Stimulated activated CD8-positive, alpha-beta memory T cell treated with anti-CD3 and anti-CD28 coated beads, Interleukin-15, amount 100 ng/mL, for 1 hour (primary cell): ENCODE measurements at regions not wholly inside any gene's neighbourhood (a gene's known extent, or its start where the extent isn't known, plus 50 kb on each side); places are given as distances from the start of the nearest gene placed in this dataset.

Experiments
- DNase-seq: peaks from one replicate; pipeline ENCODE4 v3.0.0-alpha.2; 2020; ENCODE audit warnings: low read depth

- no peak for DNase-seq
Measured at GRCh38 chr7:38002689-38003088, 82.2 kb downstream of the EPDR1 start.

- DNase-seq = no peak
Measured at GRCh38 chr7:38006559-38006958, 86.1 kb downstream of the EPDR1 start.

DNA sequence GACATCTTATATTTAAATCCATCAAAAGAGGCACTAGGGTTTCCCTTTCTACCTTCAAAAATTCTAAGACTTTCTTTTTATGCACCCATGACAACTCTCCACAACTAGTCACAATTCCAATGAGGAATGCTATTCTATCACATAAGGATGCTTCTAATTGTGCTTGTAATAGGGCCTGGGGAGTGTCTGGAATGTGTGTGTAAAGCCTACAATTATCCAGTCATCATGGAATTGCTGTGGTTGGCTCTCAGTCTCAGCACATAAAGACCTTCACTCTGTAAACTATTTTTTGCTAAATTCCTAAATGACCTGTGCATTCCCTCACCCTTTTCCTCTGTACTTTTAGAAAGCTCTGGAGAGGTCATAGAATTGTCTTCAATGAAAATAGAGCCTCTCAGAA lies 86.7 kb downstream of the EPDR1 start:
- no peak for DNase-seq

DNA sequence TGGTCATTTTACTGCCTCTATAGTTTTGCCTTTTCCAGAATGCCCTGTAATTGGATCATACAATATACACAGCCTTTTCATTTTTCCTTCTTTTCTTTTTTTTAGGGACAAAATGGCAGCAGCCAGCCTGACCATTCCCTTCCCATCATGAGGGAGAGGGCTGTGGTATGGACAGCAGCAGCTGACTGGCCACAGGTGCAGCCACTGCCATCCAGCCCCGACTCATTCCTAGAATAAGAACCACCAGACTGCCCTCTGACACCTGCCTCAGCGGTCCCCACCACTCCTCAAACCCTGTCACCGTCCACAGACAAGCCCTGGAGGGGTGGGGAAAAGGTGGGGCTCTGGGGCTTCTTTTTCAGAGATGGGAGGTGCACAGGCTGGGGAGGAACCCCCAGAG lies 92.8 kb downstream of the EPDR1 start:
- no peak for DNase-seq

DNA sequence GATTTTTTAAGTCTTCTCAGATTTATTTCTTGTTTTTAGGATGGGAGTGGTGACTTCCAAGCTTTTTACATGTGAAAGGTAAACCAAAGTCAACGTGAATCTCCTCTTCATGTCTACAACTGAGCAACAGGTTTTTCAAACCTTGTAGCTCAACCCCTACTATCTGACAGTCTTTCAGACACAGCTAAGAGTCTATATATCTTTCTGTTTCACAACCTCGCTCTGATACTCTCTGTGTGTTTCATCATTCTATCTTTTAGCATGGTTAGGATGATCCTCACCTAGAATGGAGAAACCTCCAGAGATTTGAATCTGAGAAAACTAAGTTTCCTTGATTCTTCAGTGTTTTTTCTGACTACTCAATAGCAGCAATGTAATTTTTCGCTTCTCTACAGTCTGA lies 96.1 kb downstream of the EPDR1 start:
- DNase-seq = no peak

DNA sequence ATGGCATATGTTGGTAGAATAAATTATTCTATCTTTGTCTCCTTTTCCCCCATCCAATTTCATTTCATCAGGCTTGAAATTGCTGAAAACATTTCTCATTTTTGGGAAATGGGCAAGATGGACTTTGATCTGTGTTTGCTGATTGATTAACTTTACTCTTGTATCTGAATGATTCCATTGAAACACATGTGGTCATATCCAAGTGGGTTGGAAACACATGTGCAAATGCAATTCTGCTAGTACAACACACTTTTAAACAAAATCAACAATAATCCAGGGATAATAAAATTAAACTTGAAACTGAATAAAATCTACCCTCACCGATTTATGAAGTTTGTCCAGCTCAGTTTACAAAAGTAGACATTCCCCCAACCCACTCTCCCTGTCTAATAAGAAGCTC lies 96.9 kb downstream of the EPDR1 start:
- DNase-seq = no peak

GRCh38 chr7:38020121-38020785 lies 99.8 kb downstream of the EPDR1 start:
- DNase-seq = no peak

DNA sequence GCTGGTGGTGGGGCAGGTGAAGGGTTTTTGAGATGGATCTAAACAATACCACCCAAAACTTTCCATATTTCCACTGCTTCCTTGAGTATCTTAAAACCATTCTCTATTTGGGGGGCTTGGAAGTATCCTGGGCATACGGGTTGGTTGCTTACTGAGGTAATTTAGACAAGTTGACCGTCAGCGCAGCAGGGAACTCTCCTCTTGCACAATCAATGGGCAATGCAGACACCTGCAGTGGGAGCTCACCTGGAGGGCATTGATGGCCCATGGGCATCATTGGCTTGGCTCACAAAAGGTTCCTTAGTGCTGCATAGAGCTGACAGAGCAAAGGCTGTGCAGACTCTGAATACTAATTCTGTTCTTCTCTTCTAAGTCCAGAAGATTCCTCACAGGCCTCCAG lies 101.5 kb downstream of the EPDR1 start:
- no peak for DNase-seq

DNA sequence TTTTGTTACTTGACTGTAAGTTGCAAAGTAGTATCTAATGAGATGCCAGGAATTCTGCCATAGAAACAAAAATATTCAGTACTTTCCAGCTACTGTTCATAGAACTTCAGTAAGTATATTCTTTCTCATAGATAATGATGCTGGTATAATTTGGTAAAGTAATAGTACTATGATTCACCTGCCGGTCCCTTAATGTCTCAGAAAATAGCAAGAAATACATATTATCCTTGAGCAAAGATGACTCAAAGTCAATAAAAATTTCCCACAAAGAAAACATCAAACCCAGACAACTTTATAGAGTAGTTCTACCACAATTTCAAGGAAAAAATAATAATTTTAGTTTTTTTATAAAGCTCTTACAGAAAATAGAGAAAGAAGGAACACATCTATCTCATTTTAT lies 105.4 kb downstream of the EPDR1 start:
- no peak for DNase-seq

GRCh38 chr7:38027884-38028455 lies 107.5 kb downstream of the EPDR1 start:
- no peak for DNase-seq

DNA sequence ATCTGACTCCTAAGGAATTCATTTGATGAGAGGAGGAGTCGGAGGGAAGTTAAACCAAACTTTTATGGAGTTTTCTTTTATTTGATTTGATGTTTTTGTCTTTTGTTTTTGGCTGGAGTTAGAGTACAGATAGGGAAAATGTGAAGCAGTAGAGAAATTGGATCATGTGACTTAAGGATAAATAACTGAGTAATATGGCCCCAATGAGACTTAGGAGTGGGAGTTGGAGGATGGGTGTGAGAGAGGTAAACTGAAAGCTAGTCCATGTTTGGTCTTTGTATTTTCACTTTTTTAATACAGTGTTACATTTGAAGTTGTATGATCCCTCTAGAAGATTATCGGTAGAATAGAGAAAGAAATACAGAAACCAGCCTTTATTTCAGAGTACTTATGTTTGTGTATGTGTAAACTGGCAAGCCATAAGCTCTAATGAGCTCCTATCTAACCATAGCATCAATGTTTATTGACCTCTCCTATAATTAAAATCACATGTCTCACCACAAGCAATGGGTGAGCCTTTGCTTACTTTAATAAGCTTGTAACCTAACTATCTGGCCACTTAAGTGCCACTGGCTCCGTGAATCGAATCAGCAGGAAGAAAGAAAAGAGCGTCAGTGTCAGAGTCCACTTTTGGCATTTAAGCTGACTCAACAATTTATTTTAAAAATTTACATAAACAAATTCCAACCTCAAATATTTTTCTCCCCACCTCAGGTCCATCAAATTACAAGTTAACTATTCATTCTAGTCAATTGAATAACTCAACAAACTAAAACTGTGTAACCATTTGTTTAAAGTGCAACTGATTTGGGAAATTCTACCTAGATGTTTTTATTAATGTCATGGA lies 113.8 kb downstream of the EPDR1 start:
- no peak for DNase-seq

DNA sequence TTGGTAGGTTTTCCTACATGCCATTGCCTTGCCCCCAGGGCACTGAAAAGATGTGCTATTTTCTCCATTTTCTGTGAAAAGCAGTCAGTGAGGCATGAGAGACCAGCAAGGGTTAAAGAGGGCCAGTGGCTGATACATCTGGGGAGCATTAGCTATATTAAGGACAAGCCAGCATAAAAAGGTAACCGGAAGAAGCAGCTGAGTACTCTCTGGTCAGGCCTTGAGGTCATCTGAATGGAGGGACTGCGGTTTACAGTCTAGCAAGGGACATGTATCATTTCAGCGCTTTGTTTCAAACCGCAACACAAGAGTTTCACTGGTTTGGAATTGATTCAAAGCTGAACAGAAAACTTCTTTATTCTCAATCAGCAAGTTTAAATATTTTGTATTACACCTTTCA lies 120.4 kb downstream of the EPDR1 start:
- no peak for DNase-seq

DNA sequence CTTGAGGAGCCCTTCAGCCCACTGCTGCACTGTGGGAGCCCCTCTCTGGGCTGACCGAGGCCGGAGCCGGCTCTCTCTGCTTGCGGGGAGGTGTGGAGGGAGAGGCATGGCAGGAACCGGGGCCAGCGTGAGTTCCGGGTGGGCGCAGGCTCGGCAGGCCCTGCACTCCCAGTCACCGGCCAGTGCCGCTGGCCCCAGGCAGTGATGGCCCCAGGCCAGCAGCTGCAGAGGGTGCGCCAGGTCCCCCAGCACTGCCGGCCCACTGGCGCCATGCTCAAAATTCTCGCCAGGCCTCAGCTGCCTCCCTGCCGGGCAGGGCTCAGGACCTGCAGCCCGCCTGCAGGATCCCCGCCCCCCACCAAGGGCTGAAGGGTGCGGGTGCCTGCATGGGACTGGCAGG lies 128.4 kb upstream of the STARD3NL start:
- no peak for DNase-seq

GRCh38 chr7:38051311-38051710 lies 126.7 kb upstream of the STARD3NL start:
- DNase-seq = no peak

DNA sequence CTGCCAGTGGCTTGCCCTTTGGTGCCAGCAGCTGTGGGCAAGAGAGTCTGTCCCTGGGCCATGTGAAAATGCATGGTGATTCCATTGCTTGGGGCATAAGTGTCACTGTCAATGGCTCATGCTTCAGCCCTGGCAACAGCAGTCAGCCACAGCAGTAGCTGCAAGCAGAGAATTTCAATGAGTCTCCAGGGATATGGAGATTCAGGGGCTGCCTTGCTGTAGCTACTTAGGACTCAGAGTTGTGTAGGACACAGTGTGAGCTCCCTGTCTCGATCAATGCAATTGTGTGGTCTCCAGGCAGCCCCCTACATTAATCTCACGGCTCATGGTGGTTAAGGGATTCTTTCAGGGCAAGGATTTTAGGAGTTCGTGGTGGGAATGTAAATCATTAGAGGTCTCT lies 126.3 kb upstream of the STARD3NL start:
- no peak for DNase-seq

- DNase-seq = no peak
Measured at GRCh38 chr7:38052786-38053185, 125.3 kb upstream of the STARD3NL start.

DNA sequence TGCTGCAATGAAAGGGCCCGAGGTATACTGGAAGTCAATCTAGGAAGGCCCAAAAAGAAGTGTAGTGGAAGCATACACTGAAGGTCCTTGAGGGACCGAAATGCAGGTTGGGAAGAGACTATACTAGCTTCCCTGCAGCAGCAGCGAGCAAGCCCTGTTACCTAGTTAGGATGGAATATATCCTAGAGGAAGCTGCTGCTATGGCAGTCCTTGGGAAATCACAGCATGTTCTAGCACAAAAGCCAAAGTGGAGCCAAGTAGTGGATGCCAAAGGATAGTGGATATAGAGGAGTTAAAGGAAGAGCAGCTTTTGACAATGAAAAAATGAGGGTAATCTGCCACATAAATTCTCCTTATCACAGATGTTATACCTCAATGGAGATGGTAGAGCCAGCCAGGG lies 123.8 kb upstream of the STARD3NL start:
- DNase-seq = no peak

GRCh38 chr7:38057829-38058228 lies 120.2 kb upstream of the STARD3NL start:
- DNase-seq = no peak

- no peak for DNase-seq
Measured at GRCh38 chr7:38060116-38060515, 117.9 kb upstream of the STARD3NL start.

GRCh38 chr7:38060637-38061036 lies 117.4 kb upstream of the STARD3NL start:
- no peak for DNase-seq

DNA sequence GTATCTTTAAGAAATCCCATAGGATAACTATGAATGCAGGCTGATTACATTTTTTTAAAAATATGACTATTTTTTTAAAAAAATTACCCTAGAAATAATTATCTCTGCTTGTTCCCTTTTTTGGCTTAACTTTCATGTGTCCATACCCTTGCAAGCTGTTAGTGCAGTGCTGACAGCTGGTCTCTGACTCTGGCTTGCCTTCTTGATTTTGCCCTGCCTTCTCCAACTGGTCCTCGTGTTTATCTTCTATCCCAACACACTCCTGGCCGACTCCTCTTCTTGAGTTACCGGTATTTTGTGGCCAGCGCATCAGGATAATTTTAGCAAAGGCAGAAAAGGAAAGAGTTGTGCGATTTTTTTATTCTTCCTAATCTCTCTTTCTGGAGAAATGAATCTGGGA lies 111.7 kb upstream of the STARD3NL start:
- no peak for DNase-seq

DNA sequence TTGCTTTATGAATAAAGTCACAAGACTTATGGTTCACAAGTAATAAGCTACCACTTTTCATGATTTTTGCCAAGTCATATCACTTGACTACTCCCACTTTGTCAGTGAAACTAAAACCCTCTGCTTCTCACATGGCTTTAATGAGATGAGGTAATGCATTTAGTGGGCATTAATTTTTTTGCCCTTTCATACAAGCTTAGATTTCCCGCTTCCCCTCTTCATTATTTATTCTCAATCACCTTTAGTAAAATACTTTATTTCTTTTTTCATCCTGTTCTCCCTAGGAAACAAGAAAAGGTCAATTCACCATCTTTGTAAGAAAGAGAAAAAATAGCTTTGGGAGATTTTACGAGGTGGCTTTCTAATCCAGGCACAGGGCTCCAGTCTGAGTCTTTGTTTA lies 109.6 kb upstream of the STARD3NL start:
- DNase-seq = no peak

DNA sequence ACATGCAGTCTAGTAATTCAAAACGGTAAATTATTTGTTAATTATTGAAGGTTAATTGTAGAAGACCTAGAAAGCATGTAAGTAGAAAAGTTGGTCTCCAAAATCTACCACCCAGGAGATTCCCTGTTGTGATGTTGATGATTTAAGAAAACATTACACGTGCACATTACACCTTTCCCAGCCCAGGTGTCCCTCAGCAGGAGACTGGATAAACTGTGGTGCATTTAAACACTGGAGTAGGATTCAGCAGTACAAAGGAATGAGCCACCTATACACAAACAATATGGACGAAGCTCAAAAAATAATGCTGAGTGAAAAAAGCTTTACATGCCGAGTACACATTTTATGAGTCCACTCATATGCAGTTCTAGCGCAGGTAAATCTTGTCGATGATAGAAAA lies 109.0 kb upstream of the STARD3NL start:
- no peak for DNase-seq
